ENCODE measurements at regions not wholly inside any gene's neighbourhood (a gene's known extent, or its start where the extent isn't known, plus 50 kb on each side); places are given as distances from the start of the nearest gene placed in this dataset.
"Not testable (repeated sequence)": the region's sequence is repeated elsewhere in the genome, so short reads cannot be mapped to it uniquely, and the experiment has no call there.

DNA sequence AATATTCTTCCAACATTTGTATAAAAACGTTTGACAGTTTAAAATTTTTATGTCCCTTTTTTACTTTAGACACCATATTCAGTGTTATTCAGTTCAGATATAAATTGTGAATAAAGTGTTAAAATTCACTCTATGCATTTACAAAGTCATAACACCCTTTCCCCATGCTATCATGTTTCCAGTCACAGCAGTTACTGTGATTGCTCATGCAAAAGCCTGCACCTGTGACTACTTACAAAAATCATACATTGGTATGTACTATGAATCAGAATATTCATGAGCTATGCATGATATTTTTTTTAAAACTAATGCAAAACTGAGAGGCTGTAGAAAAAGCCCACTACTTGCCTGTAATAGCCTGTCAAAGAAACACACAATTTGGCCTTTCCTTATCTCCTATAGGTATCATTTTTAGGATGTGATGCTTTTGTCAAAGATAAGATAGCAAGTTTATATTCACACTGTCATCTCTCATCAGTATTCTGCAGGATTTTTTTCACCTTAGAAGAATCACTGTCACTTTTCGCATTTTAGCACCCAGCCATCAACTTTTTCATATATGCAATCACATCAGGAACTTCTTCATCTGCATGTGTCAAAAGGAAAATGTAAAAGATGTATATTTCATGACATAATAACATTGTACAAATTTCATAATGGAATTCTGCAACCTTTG, 443.2 kb downstream of the C12orf50 start:
- Mint-ChIP-seq H3K36me3 (ENCODE audit: insufficient read depth, unreplicated experiment) (no peaks in the 10 kb centered on the region), H3K27ac (ENCODE audit: unreplicated experiment) (no peak overlapping the region), H3K27me3 (ENCODE audit: unreplicated experiment) (no peaks in the 10 kb centered on the region), H3K4me3 (ENCODE audit: low read depth, unreplicated experiment) (no peak overlapping the region), H3K4me1 (ENCODE audit: low read depth, unreplicated experiment) (no peaks in the 10 kb centered on the region), H3K9me3 (ENCODE audit: low read depth, unreplicated experiment) (no peaks in the 10 kb centered on the region)
- intact Hi-C loops (cut with micrococcal nuclease; ENCODE audit: unreplicated experiment): no loop called here
- CTCF ChIA-PET: interaction anchor here (0.6 kb wide), 1 partner anchor 14 kb away, joined by 3 read pairs; no protein-coding TSS in a partner anchor
- TF ChIP-seq, protein P1, sequence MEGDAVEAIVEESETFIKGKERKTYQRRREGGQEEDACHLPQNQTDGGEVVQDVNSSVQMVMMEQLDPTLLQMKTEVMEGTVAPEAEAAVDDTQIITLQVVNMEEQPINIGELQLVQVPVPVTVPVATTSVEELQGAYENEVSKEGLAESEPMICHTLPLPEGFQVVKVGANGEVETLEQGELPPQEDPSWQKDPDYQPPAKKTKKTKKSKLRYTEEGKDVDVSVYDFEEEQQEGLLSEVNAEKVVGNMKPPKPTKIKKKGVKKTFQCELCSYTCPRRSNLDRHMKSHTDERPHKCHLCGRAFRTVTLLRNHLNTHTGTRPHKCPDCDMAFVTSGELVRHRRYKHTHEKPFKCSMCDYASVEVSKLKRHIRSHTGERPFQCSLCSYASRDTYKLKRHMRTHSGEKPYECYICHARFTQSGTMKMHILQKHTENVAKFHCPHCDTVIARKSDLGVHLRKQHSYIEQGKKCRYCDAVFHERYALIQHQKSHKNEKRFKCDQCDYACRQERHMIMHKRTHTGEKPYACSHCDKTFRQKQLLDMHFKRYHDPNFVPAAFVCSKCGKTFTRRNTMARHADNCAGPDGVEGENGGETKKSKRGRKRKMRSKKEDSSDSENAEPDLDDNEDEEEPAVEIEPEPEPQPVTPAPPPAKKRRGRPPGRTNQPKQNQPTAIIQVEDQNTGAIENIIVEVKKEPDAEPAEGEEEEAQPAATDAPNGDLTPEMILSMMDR (IDR thresholded peaks at IDR 0.05; ENCODE audit: unreplicated experiment): no peak
- DNase-seq: no peak
- no TSS peak for BruUV-seq (replicated peaks)

DNA sequence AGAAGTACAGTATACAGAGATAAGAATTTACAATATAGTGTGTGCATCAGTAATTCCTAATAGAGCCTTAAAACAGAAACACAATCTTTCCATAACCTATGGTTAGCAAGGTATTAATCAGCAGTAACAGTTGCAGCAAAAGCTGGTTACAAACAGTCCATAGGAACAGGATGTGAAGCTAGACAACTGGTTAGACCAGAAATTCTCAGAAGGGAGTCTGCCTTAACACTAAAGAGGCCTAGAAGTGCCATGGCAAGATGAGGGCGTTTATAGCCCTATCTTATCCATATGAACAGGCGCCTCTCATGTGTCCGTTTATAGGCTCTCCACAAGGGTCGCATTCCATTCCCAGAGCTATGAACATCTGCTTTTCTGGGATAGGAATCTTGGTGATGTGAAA, 450.1 kb downstream of the C12orf50 start:
- H3K4me3 Mint-ChIP-seq (ENCODE audit: low read depth, unreplicated experiment); H3K27ac Mint-ChIP-seq (ENCODE audit: unreplicated experiment); H3K27me3 Mint-ChIP-seq (ENCODE audit: unreplicated experiment); H3K9me3 Mint-ChIP-seq (ENCODE audit: low read depth, unreplicated experiment); DNase-seq; H3K4me1 Mint-ChIP-seq (ENCODE audit: low read depth, unreplicated experiment); CTCF ChIA-PET; BruUV-seq (replicated peaks); H3K36me3 Mint-ChIP-seq (ENCODE audit: insufficient read depth, unreplicated experiment); intact Hi-C loops (cut with micrococcal nuclease; ENCODE audit: unreplicated experiment): not testable (repeated sequence)

DNA sequence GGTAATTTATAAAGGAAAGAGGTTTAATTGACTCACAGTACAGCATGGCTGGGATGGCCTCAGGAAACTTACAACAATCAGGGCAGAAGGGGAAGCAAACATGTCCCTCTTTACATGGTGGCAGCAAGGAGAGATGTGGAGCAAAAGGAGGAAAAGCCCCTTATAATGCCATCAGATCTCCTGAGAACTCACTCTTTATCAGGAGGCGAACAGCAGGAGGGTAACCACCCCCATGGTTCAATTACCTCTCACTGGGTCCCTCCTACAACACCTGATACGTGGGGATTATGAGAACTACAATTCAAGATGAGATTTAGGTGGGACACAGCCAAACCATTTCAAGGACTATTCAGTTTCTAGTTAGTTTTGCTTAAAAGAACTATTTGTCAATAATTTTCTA, 453.3 kb downstream of the C12orf50 start:
- no TSS peak for BruUV-seq (replicated peaks)
- no peaks in the 10 kb centered on the region for H3K36me3 Mint-ChIP-seq (ENCODE audit: insufficient read depth, unreplicated experiment)
- no peak overlapping the region for H3K27ac Mint-ChIP-seq (ENCODE audit: unreplicated experiment)
- TF ChIP-seq, protein P1 (IDR thresholded peaks at IDR 0.05; ENCODE audit: unreplicated experiment): no peak
- CTCF ChIA-PET: no interaction called here
- no peaks in the 10 kb centered on the region for H3K9me3 Mint-ChIP-seq (ENCODE audit: low read depth, unreplicated experiment)
- H3K4me1 Mint-ChIP-seq (ENCODE audit: low read depth, unreplicated experiment): no peaks in the 10 kb centered on the region
- H3K4me3 Mint-ChIP-seq (ENCODE audit: low read depth, unreplicated experiment): no peak overlapping the region
- intact Hi-C loops (cut with micrococcal nuclease; ENCODE audit: unreplicated experiment): no loop called here
- DNase-seq: no peak
- no peaks in the 10 kb centered on the region for H3K27me3 Mint-ChIP-seq (ENCODE audit: unreplicated experiment)

DNA sequence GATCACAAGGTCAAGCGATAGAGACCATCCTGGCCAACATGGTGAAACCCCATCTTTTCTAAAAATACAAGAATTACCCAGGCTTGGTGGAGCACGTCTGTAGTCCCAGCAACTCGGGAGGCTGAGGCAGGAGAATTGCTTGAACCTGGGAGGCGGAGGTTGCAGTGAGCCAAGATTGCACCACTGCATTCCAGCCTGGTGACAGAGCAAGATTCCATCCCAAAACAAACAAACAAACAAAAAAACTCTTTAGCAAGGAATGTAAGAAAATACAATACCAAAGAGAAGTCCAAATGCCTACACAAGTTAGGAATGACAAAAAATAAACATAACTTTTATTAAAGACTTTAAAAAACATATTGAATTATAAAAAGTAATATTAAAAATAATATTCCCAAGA, 462.3 kb downstream of the C12orf50 start:
- intact Hi-C loops (cut with micrococcal nuclease; ENCODE audit: unreplicated experiment); H3K36me3 Mint-ChIP-seq (ENCODE audit: insufficient read depth, unreplicated experiment); BruUV-seq (replicated peaks); H3K9me3 Mint-ChIP-seq (ENCODE audit: low read depth, unreplicated experiment); H3K27me3 Mint-ChIP-seq (ENCODE audit: unreplicated experiment); H3K27ac Mint-ChIP-seq (ENCODE audit: unreplicated experiment); H3K4me1 Mint-ChIP-seq (ENCODE audit: low read depth, unreplicated experiment); DNase-seq; H3K4me3 Mint-ChIP-seq (ENCODE audit: low read depth, unreplicated experiment): not testable (repeated sequence)
- CTCF ChIA-PET: interaction anchor here (1.0 kb wide), 1 partner anchor 237 kb away, joined by 3 read pairs; no protein-coding TSS in a partner anchor

DNA sequence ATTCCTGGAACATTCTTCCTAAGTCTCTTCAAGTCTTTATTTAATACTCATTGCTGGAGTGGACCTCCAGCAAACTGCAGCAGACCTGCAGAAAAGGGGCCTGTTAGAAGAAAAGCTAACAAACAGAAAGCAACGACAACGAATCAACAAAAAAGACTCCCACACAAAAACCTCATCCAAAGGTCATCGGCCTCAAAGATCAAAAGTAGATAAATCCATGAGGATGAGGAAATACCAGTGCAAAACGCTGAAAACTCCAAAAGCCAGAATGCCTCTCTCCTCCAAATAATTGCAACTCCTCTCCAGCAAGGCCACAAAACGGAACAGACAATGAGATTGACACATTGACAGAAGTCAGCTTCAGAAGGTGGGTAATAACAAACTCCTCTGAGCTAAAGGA, 472.2 kb downstream of the C12orf50 start:
- H3K4me3 Mint-ChIP-seq (ENCODE audit: low read depth, unreplicated experiment): no peak overlapping the region
- no peak for DNase-seq
- no TSS peak for BruUV-seq (replicated peaks)
- TF ChIP-seq, protein P1 (IDR thresholded peaks at IDR 0.05; ENCODE audit: unreplicated experiment): no peak
- intact Hi-C loops (cut with micrococcal nuclease; ENCODE audit: unreplicated experiment): no loop called here
- H3K27ac Mint-ChIP-seq (ENCODE audit: unreplicated experiment): no peak overlapping the region
- no peaks in the 10 kb centered on the region for H3K4me1 Mint-ChIP-seq (ENCODE audit: low read depth, unreplicated experiment)
- H3K27me3 Mint-ChIP-seq (ENCODE audit: unreplicated experiment): no peaks in the 10 kb centered on the region
- CTCF ChIA-PET: no interaction called here
- no peaks in the 10 kb centered on the region for H3K36me3 Mint-ChIP-seq (ENCODE audit: insufficient read depth, unreplicated experiment)
- no peaks in the 10 kb centered on the region for H3K9me3 Mint-ChIP-seq (ENCODE audit: low read depth, unreplicated experiment)

DNA sequence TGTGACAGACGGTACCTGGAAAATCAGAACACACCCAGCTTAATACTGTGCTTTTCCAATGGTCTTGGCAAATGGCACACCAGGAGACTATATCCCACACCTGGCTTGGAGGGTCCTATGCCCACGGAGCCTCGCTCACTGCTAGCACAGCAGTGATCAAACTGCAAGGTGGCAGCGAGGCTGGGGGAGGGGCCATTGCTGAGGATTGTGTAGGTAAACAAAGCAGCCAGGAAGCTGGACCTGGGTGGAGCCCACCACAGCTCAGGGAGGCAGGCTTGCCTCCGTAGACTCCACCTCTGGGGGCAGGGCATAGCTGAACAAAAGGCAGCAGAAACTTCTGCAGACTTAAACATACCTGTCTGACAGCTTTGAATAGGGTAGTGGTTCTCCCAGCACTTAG, 498.0 kb downstream of the C12orf50 start:
- CTCF ChIA-PET; H3K4me3 Mint-ChIP-seq (ENCODE audit: low read depth, unreplicated experiment); intact Hi-C loops (cut with micrococcal nuclease; ENCODE audit: unreplicated experiment); H3K36me3 Mint-ChIP-seq (ENCODE audit: insufficient read depth, unreplicated experiment); H3K27ac Mint-ChIP-seq (ENCODE audit: unreplicated experiment); H3K4me1 Mint-ChIP-seq (ENCODE audit: low read depth, unreplicated experiment); DNase-seq; H3K27me3 Mint-ChIP-seq (ENCODE audit: unreplicated experiment); BruUV-seq (replicated peaks); H3K9me3 Mint-ChIP-seq (ENCODE audit: low read depth, unreplicated experiment): not testable (repeated sequence)
